ENCODE measurements at regions not wholly inside any gene's neighbourhood (a gene's known extent, or its start where the extent isn't known, plus 50 kb on each side); places are given as distances from the start of the nearest gene placed in this dataset.

GRCh38 chr11:112773264-112773663 lies 188.0 kb upstream of the NCAM1 start:
- TF ChIP-seq POLR2A (IDR thresholded peaks at IDR 0.05; ENCODE audit: low read depth, low read length) = no peak
- no peak for TF ChIP-seq POLR2AphosphoS5 (IDR thresholded peaks at IDR 0.05; ENCODE audit: low read depth, low read length)
- no peak for TF ChIP-seq TAF1 (IDR thresholded peaks at IDR 0.05; ENCODE audit: low read depth, low read length)
- TF ChIP-seq SPI1 (IDR thresholded peaks at IDR 0.05; ENCODE audit: low read depth, low read length) = no peak
- TF ChIP-seq POU2F2 (IDR thresholded peaks at IDR 0.05; ENCODE audit: low read depth, low read length) = no peak
- TF ChIP-seq PAX5 (IDR thresholded peaks at IDR 0.05; ENCODE audit: insufficient read depth, low read length, severe bottlenecking) = no peak

Measured in GM12891 (cell line).